GM13976 (cell line): ENCODE measurements at regions not wholly inside any gene's neighbourhood (a gene's known extent, or its start where the extent isn't known, plus 50 kb on each side); places are given as distances from the start of the nearest gene placed in this dataset.

Experiments used
- DNase-seq: peaks from one replicate; pipeline ENCODE4 v3.0.0; 2012; ENCODE audit warnings: low spot score
- CTCF ChIP-seq: IDR thresholded peaks from 2 replicates; pipeline ENCODE4 v1.5.1; 2012; ENCODE audit warnings: borderline replicate concordance, mild to moderate bottlenecking; ENCODE audit not compliant: insufficient read depth; ENCODE audit errors: extremely low read depth, missing control alignments, control extremely low read depth
- in situ Hi-C: fragments of 300-500 bp; cut with MboI; formaldehyde crosslinking; loops from one replicate; pipeline ENCODE4 v1.12.0; 2022; ENCODE audit warnings: low sequenced_read_pairs, mixed read lengths, inconsistent platforms; ENCODE audit not compliant: unreplicated experiment

GRCh38 chr7:46244757-46245156, 323.7 kb upstream of the IGFBP3 start:
- TF ChIP-seq CTCF, result no peak
- DNase-seq, result no peak
- in situ Hi-C loops, result loop anchor here (25.0 kb wide), 1 partner anchor 107 kb away; no protein-coding TSS in a partner anchor

- in situ Hi-C loops, result loop anchor here (25.0 kb wide), 1 partner anchor 106 kb away; no protein-coding TSS in a partner anchor
- TF ChIP-seq CTCF, result no peak
- DNase-seq, result no peak
Measured at GRCh38 chr7:46243406-46243805, 322.3 kb upstream of the IGFBP3 start.

GRCh38 chr7:46239846-46240245, 318.8 kb upstream of the IGFBP3 start:
- in situ Hi-C loops, result loop anchor here (25.0 kb wide), 1 partner anchor 103 kb away; no protein-coding TSS in a partner anchor
- DNase-seq, result no peak
- no peak for TF ChIP-seq CTCF

- DNase-seq, result no peak
- in situ Hi-C loops, result loop anchor here (25.0 kb wide), 1 partner anchor 100 kb away; no protein-coding TSS in a partner anchor
- TF ChIP-seq CTCF, result no peak
Measured at GRCh38 chr7:46237466-46237865, 316.4 kb upstream of the IGFBP3 start.

GRCh38 chr7:46233585-46234329, 312.7 kb upstream of the IGFBP3 start:
- TF ChIP-seq CTCF, result no peak
- in situ Hi-C loops, result loop anchor here (25.0 kb wide), 1 partner anchor 96 kb away; no protein-coding TSS in a partner anchor
- DNase-seq, result no peak

- in situ Hi-C loops, result loop anchor here (25.0 kb wide), 1 partner anchor 94 kb away; no protein-coding TSS in a partner anchor
- DNase-seq, result no peak
- TF ChIP-seq CTCF, result no peak
Measured at GRCh38 chr7:46230990-46231305, 309.9 kb upstream of the IGFBP3 start.
